DOHH2 (cell line): ENCODE measurements at regions not wholly inside any gene's neighbourhood (a gene's known extent, or its start where the extent isn't known, plus 50 kb on each side); places are given as distances from the start of the nearest gene placed in this dataset.

Source experiments
- H3F3A ChIP-seq: fragments of 200-600 bp; sonication (generic), shearing (Covaris generic); 2 replicates; pipeline ENCODE4 v1.6.0; 2016; ENCODE audit warnings: antibody characterized with exemption, mild to moderate bottlenecking; ENCODE audit not compliant: control insufficient read depth, insufficient read depth
- H3K27ac ChIP-seq: fragments of 200-600 bp; sonication (generic); 2 replicates; pipeline ENCODE4 v1.5.1; 2014; ENCODE audit warnings: low read depth, mild to moderate bottlenecking, low read length, moderate library complexity
- H3K27me3 ChIP-seq: fragments of 200-600 bp; sonication (generic); 2 replicates; pipeline ENCODE4 v1.6.1; 2014; ENCODE audit warnings: mild to moderate bottlenecking, low read length, mixed read lengths; ENCODE audit not compliant: control insufficient read depth
- H3K36me3 ChIP-seq: fragments of 200-600 bp; sonication (generic); 2 replicates; pipeline ENCODE4 v1.6.1; 2014; ENCODE audit warnings: mild to moderate bottlenecking, low read length, moderate library complexity, mixed read lengths; ENCODE audit not compliant: control insufficient read depth
- H3K4me1 ChIP-seq: fragments of 200-600 bp; sonication (generic); 2 replicates; pipeline ENCODE4 v1.6.1; 2014; ENCODE audit warnings: mild to moderate bottlenecking, low read length, mixed read lengths; ENCODE audit not compliant: control insufficient read depth
- H3K4me2 ChIP-seq: fragments of 200-600 bp; sonication (generic); 2 replicates; pipeline ENCODE4 v1.6.0; 2014; ENCODE audit warnings: mild to moderate bottlenecking, low read length, moderate library complexity
- H3K4me3 ChIP-seq: fragments of 200-600 bp; sonication (generic); 2 replicates; pipeline ENCODE4 v1.5.1; 2014; ENCODE audit warnings: mild to moderate bottlenecking, low read length, mixed read lengths
- H3K79me2 ChIP-seq: fragments of 200-600 bp; sonication (generic); 2 replicates; pipeline ENCODE4 v1.6.1; 2014; ENCODE audit warnings: mild to moderate bottlenecking, low read length, mixed read lengths; ENCODE audit not compliant: control insufficient read depth
- H3K9me2 ChIP-seq: fragments of 200-600 bp; sonication (generic); replicated peaks from 2 replicates; pipeline ENCODE4 v1.6.1; 2014; ENCODE audit warnings: mild to moderate bottlenecking, low read length, mixed read lengths; ENCODE audit not compliant: control insufficient read depth
- H3K9me3 ChIP-seq: fragments of 200-600 bp; sonication (generic); 2 replicates; pipeline ENCODE4 v1.6.1; 2014; ENCODE audit warnings: antibody characterized with exemption, low read length, mixed read lengths; ENCODE audit not compliant: control insufficient read depth, insufficient read depth
- H4K20me1 ChIP-seq: fragments of 200-600 bp; sonication (generic); 2 replicates; pipeline ENCODE4 v1.6.0; 2014; ENCODE audit warnings: low read depth, mild to moderate bottlenecking, antibody characterized with exemption, low read length, moderate library complexity; ENCODE audit not compliant: control insufficient read depth, insufficient read depth
- EZH2phosphoT487 ChIP-seq: fragments of 200-600 bp; sonication (generic); IDR thresholded peaks from 2 replicates; pipeline ENCODE4 v1.6.1; 2017; ENCODE audit warnings: borderline replicate concordance, mild to moderate bottlenecking, antibody characterized with exemption, low read length, moderate library complexity, mixed read lengths
- TF ChIP-seq, protein P1 (sequence below): fragments of 200-600 bp; sonication (generic); IDR thresholded peaks from one replicate; pipeline ENCODE4 v1.5.1; 2014; ENCODE audit warnings: antibody characterized with exemption, mild to moderate bottlenecking, low read depth, low read length; ENCODE audit not compliant: poor library complexity, severe bottlenecking

DNA sequence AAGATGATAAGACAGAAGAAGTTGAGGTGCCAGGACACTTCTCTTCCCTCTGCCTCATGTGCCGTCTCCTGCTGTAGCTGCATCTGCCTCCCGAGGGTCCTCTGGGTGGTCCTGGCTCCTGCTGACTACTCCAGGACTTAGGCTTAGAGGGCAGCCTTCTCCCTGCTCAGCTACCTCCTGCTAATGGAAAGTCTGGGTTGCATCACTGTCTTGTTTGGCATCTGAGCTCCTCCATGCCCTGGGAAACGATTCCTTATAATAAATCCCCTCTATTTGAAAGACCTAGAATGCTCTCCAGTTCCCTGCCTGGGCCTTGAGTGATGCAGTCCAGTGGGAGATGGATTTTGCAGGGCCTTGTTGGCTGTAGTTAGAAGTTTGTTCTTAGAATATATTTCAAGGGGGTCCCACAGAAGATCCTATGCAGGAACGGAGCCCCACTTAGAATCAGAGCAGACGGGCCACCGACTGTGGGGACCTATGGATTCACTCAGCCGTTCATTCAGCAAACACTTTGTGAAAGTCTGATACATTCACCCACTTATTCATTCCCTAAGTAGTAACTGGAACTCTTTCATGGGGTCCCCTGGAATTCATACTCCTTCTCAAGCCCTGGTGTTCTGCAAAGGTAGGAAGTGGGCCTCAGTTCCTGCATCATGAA is 269.8 kb upstream of the HDAC4 start:
- no peaks in the 10 kb centered on the region for H3K27me3 ChIP-seq

GRCh38 chr2:239669899-239670460 is 269.2 kb upstream of the HDAC4 start:
- Histone ChIP-seq H3K9me3 (no peaks in the 10 kb centered on the region), H3K27ac (no peak overlapping the region)

More for the DNA sequence above, 269.8 kb upstream of the HDAC4 start:
- Histone ChIP-seq H3K27ac (no peak overlapping the region), H3K36me3 (no peaks in the 10 kb centered on the region), H3K9me2 (no peaks in the 10 kb centered on the region), H4K20me1 (no peaks in the 10 kb centered on the region), H3F3A (no peaks in the 10 kb centered on the region), H3K4me1 (no peaks in the 10 kb centered on the region), H3K4me3 (no peak overlapping the region), H3K79me2 (no peaks in the 10 kb centered on the region), H3K4me2 (no peak overlapping the region), H3K9me3 (no peaks in the 10 kb centered on the region)
- TF ChIP-seq EZH2phosphoT487, result no peak
- TF ChIP-seq, protein P1, sequence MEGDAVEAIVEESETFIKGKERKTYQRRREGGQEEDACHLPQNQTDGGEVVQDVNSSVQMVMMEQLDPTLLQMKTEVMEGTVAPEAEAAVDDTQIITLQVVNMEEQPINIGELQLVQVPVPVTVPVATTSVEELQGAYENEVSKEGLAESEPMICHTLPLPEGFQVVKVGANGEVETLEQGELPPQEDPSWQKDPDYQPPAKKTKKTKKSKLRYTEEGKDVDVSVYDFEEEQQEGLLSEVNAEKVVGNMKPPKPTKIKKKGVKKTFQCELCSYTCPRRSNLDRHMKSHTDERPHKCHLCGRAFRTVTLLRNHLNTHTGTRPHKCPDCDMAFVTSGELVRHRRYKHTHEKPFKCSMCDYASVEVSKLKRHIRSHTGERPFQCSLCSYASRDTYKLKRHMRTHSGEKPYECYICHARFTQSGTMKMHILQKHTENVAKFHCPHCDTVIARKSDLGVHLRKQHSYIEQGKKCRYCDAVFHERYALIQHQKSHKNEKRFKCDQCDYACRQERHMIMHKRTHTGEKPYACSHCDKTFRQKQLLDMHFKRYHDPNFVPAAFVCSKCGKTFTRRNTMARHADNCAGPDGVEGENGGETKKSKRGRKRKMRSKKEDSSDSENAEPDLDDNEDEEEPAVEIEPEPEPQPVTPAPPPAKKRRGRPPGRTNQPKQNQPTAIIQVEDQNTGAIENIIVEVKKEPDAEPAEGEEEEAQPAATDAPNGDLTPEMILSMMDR, result no peak

DNA sequence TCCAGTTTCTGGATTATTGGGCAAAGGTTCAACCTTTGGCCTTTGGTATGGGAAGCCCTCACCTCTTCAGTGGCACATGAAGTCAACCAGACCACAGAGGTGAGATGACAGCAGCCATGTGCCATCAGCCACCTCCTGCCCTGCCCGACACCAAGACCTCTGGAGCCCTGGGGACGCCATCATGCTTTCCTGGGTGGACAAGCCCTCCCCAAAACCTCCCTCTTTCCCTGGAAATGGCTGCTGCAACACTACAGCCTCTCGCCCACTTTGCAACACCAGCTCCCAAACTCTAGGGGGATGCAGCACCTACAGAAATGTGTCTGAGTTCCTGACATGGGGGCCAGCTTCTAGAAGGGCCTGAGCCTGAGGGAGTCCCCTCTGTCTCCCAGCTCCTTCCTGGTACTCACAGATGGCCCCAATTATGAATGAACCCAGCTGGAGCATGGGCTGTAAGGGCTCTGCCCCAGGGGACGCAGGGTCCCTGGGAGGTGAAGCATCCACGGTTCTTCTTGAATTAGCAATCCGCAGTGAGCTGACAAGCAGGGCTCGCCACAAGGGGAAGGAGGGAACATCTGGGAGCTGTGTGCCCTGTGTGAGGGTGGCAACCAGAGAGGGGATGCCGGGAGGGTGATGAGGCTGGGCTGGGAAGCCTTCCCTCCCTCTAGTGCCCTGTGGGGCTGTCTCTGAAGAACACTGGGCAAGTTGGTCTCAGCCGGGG is 268.5 kb upstream of the HDAC4 start:
- TF ChIP-seq, protein P1, result no peak
- TF ChIP-seq EZH2phosphoT487, result no peak
- Histone ChIP-seq H3K9me3 (no peaks in the 10 kb centered on the region), H3K27ac (no peak overlapping the region), H3K4me2 (no peak overlapping the region), H3K27me3 (no peaks in the 10 kb centered on the region), H3F3A (no peaks in the 10 kb centered on the region), H3K4me1 (no peaks in the 10 kb centered on the region), H3K36me3 (no peaks in the 10 kb centered on the region), H3K9me2 (no peaks in the 10 kb centered on the region), H3K4me3 (no peak overlapping the region), H4K20me1 (no peaks in the 10 kb centered on the region), H3K79me2 (no peaks in the 10 kb centered on the region)

More at GRCh38 chr2:239669899-239670460, 269.2 kb upstream of the HDAC4 start:
- Histone ChIP-seq H3K27me3 (no peaks in the 10 kb centered on the region), H4K20me1 (no peaks in the 10 kb centered on the region), H3K79me2 (no peaks in the 10 kb centered on the region), H3K4me3 (no peak overlapping the region), H3K4me1 (no peaks in the 10 kb centered on the region), H3K4me2 (no peak overlapping the region), H3F3A (no peaks in the 10 kb centered on the region), H3K36me3 (no peaks in the 10 kb centered on the region), H3K9me2 (no peaks in the 10 kb centered on the region)
- TF ChIP-seq, protein P1, result no peak
